GM12872 (cell line): ENCODE measurements at regions not wholly inside any gene's neighbourhood (a gene's known extent, or its start where the extent isn't known, plus 50 kb on each side); places are given as distances from the start of the nearest gene placed in this dataset.

Experiments
- CTCF ChIP-seq: IDR thresholded peaks from 3 replicates; pipeline ENCODE4 v1.5.1; 2011; ENCODE audit warnings: low read depth, mild to moderate bottlenecking, low read length, moderate library complexity; ENCODE audit not compliant: insufficient read depth

GRCh38 chr6:14550410-14550809 is 432.8 kb downstream of the CD83 start:
- no peak for TF ChIP-seq CTCF

GRCh38 chr6:14550822-14551221 is 433.2 kb downstream of the CD83 start:
- TF ChIP-seq CTCF = no peak

- no peak for TF ChIP-seq CTCF
Observed at GRCh38 chr6:14552891-14553290, 435.3 kb downstream of the CD83 start.

- no peak for TF ChIP-seq CTCF
Observed at GRCh38 chr6:14553515-14553914, 435.9 kb downstream of the CD83 start.

- no peak for TF ChIP-seq CTCF
Observed at GRCh38 chr6:14555804-14556203, 438.2 kb downstream of the CD83 start.

GRCh38 chr6:14559746-14560536 is 442.4 kb downstream of the CD83 start:
- TF ChIP-seq CTCF = no peak

GRCh38 chr6:14567842-14568241 is 450.3 kb downstream of the CD83 start:
- no peak for TF ChIP-seq CTCF

GRCh38 chr6:14569394-14569793 is 451.8 kb downstream of the CD83 start:
- no peak for TF ChIP-seq CTCF
